NB4 (cell line): ENCODE measurements at regions not wholly inside any gene's neighbourhood (a gene's known extent, or its start where the extent isn't known, plus 50 kb on each side); places are given as distances from the start of the nearest gene placed in this dataset.

Source experiments
- MYC ChIP-seq: IDR thresholded peaks from 2 replicates; pipeline ENCODE4 v1.6.1; 2011; ENCODE audit warnings: low read depth, low read length
- POLR2A ChIP-seq: IDR thresholded peaks from 2 replicates; pipeline ENCODE4 v1.6.1; 2011; ENCODE audit warnings: mild to moderate bottlenecking; ENCODE audit not compliant: insufficient read length; ENCODE audit errors: extremely low read depth
- TF ChIP-seq, protein P1 (sequence below): IDR thresholded peaks from one replicate; pipeline ENCODE4 v1.5.1; 2012; ENCODE audit warnings: low read depth, low read length
- TF ChIP-seq, protein P2 (sequence below): IDR thresholded peaks from 2 replicates; pipeline ENCODE4 v1.6.1; 2011; ENCODE audit warnings: low read depth, low read length

DNA sequence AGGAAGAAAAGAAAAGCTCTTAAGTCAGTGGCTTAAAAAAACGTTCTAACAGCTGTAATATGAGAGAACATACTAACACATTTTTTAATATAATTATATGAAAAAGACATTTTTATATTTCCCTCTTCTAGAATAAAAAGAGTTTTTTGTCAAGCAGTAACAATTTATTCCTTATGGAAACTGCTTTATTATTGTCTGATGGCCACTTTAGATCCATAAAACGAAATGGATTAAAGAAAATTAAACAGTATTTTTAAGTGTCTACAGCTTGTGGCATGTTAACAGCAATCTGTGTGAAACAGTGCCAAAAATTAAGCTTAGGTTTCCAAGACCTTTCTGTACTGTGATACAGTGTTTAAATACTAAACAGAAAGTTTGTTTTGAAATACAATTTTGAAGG lies 55.5 kb upstream of the TENM3 start:
- TF ChIP-seq, protein P1, sequence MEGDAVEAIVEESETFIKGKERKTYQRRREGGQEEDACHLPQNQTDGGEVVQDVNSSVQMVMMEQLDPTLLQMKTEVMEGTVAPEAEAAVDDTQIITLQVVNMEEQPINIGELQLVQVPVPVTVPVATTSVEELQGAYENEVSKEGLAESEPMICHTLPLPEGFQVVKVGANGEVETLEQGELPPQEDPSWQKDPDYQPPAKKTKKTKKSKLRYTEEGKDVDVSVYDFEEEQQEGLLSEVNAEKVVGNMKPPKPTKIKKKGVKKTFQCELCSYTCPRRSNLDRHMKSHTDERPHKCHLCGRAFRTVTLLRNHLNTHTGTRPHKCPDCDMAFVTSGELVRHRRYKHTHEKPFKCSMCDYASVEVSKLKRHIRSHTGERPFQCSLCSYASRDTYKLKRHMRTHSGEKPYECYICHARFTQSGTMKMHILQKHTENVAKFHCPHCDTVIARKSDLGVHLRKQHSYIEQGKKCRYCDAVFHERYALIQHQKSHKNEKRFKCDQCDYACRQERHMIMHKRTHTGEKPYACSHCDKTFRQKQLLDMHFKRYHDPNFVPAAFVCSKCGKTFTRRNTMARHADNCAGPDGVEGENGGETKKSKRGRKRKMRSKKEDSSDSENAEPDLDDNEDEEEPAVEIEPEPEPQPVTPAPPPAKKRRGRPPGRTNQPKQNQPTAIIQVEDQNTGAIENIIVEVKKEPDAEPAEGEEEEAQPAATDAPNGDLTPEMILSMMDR, result no peak
- TF ChIP-seq POLR2A (no peak), MYC (no peak)
- TF ChIP-seq, protein P2, sequence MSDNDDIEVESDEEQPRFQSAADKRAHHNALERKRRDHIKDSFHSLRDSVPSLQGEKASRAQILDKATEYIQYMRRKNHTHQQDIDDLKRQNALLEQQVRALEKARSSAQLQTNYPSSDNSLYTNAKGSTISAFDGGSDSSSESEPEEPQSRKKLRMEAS, result no peak
